ENCODE measurements at regions not wholly inside any gene's neighbourhood (a gene's known extent, or its start where the extent isn't known, plus 50 kb on each side); places are given as distances from the start of the nearest gene placed in this dataset.

GRCh38 chr3:4904811-4905695 lies 74.2 kb upstream of the BHLHE40 start:
- Histone ChIP-seq H3K9me3 (no peaks in the 10 kb centered on the region), H3K4me3 (no peak overlapping the region), H3K36me3 (no peaks in the 10 kb centered on the region), H3K27me3 (replicated peaks; ENCODE audit: insufficient read depth) (no peaks in the 10 kb centered on the region), H3K4me1 (ENCODE audit: control insufficient read depth in 1 of 2, low read depth in 2 of 2) (peaks cover 1 to 11% of the 10 kb centered on the region in 2 donors), H3K27ac (no peak overlapping the region)
- DNase-seq (ENCODE audit: low spot score) (no peak), ATAC-seq (ENCODE audit: insufficient number of reproducible peaks, low FRiP score, low read depth) (no peak)
- TF ChIP-seq, protein P1, sequence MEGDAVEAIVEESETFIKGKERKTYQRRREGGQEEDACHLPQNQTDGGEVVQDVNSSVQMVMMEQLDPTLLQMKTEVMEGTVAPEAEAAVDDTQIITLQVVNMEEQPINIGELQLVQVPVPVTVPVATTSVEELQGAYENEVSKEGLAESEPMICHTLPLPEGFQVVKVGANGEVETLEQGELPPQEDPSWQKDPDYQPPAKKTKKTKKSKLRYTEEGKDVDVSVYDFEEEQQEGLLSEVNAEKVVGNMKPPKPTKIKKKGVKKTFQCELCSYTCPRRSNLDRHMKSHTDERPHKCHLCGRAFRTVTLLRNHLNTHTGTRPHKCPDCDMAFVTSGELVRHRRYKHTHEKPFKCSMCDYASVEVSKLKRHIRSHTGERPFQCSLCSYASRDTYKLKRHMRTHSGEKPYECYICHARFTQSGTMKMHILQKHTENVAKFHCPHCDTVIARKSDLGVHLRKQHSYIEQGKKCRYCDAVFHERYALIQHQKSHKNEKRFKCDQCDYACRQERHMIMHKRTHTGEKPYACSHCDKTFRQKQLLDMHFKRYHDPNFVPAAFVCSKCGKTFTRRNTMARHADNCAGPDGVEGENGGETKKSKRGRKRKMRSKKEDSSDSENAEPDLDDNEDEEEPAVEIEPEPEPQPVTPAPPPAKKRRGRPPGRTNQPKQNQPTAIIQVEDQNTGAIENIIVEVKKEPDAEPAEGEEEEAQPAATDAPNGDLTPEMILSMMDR (IDR thresholded peaks at IDR 0.05): no peak

DNA sequence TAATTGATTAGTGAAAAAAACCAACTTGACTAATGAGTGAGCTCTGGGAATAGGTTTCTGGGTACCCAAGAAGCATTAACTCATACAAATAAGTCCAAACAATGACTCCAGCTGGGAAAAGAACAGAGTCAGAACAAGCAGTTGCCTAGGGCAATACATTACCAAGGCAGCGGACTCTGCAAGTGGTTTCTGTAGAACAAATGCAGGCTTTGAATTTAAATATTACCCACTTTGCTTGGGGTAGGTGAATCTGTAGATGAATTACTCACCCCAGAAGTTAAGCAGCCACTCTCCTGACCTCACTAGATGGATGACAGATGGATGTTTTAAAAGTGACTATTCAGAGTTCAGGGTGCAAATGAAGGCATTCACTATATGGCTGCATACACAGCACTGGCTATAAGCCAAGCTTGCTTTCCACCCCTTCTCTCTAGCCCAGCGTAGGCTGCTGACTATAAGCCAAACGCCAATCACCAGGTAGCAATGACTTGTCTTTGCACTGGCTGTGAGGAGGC lies 73.1 kb upstream of the BHLHE40 start:
- TF ChIP-seq, protein P1 (IDR thresholded peaks at IDR 0.05): no peak

DNA sequence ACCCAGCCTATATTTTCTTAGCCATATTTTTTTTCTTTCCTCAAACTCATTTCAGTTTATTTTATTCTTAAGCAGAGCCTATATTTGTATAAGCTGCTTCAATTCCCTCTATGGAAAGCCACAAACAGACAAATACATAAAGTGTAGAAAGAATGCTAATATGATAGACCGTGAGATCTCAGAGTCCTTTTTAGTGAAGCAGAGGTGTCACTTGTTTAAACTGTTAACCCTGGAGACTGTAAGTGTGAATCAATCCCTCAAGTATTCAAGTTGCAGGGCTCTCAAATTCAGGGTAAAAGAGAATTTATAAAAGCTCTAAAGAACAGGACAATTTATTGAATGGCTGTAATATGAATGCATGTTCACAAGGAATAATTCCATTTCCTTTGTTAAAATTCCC lies 72.2 kb upstream of the BHLHE40 start:
- H3K4me1 ChIP-seq (ENCODE audit: control insufficient read depth in 1 of 2, low read depth in 2 of 2): peaks cover 0 to 1% of the 10 kb centered on the region in 2 donors
- DNase-seq (ENCODE audit: low spot score) (no peak), ATAC-seq (ENCODE audit: insufficient number of reproducible peaks, low FRiP score, low read depth) (no peak)
- H3K27me3 ChIP-seq (replicated peaks; ENCODE audit: insufficient read depth): no peaks in the 10 kb centered on the region
- no peaks in the 10 kb centered on the region for H3K9me3 ChIP-seq
- no peaks in the 10 kb centered on the region for H3K36me3 ChIP-seq
- no peak overlapping the region for H3K4me3 ChIP-seq
- TF ChIP-seq, protein P1 (IDR thresholded peaks at IDR 0.05): no peak
- H3K27ac ChIP-seq: no peak overlapping the region

More for the DNA sequence above, 73.1 kb upstream of the BHLHE40 start:
- ATAC-seq (ENCODE audit: insufficient number of reproducible peaks, low FRiP score, low read depth) (no peak), DNase-seq (ENCODE audit: low spot score) (no peak)
- no peaks in the 10 kb centered on the region for H3K36me3 ChIP-seq
- peaks cover 0 to 5% of the 10 kb centered on the region in 2 donors for H3K4me1 ChIP-seq (ENCODE audit: control insufficient read depth in 1 of 2, low read depth in 2 of 2)
- no peaks in the 10 kb centered on the region for H3K9me3 ChIP-seq
- H3K4me3 ChIP-seq: no peak overlapping the region
- H3K27ac ChIP-seq: no peak overlapping the region
- H3K27me3 ChIP-seq (replicated peaks; ENCODE audit: insufficient read depth): no peaks in the 10 kb centered on the region

DNA sequence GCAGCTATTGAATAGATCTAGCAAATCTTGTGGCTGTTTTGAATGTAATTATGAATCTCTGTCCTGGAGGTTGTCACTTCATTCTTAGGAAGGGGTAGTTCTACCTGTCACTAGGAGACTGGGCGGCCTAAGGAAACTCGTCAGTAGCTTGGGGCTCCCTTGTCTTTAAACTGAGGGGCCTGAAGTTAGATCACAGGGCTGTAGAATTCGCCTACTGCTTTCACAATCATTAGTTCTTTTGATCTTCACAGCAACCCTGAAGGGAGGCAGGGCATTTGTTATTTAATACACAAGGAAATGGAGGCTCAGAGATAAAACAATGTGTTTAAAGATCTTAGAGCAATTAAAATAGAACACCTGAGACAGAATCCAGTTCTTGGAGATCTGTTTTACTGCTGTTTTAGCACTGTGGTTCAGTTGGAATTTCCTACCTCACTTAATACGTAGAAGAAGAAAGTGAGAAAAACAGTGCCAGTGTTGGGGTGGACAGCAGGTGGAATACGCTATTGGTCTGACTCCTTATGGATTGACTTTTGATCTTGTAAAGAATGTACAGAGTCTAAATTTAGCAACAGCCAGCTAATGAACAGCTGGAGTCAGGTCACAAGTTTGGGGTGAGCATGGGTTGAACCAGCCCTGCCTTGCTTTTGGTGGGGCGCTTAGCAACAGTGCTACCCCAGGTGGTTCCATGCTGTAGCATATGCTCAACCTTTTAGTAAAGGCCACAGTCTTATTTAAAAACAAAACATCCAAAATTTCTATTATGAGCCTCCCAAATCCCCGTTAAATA lies 71.4 kb upstream of the BHLHE40 start:
- H3K36me3 ChIP-seq: no peaks in the 10 kb centered on the region
- H3K27ac ChIP-seq: no peak overlapping the region
- TF ChIP-seq, protein P1 (IDR thresholded peaks at IDR 0.05): no peak
- DNase-seq (ENCODE audit: low spot score) (no peak), ATAC-seq (ENCODE audit: insufficient number of reproducible peaks, low FRiP score, low read depth) (no peak)
- H3K4me3 ChIP-seq: no peak overlapping the region
- no peaks in the 10 kb centered on the region for H3K4me1 ChIP-seq (ENCODE audit: control insufficient read depth in 1 of 2, low read depth in 2 of 2)
- no peaks in the 10 kb centered on the region for H3K27me3 ChIP-seq (replicated peaks; ENCODE audit: insufficient read depth)
- H3K9me3 ChIP-seq: no peaks in the 10 kb centered on the region

Data from thoracic aorta (tissue), 2 donors.